ENCODE measurements at regions not wholly inside any gene's neighbourhood (a gene's known extent, or its start where the extent isn't known, plus 50 kb on each side); places are given as distances from the start of the nearest gene placed in this dataset.
"Not testable (repeated sequence)": the region's sequence is repeated elsewhere in the genome, so short reads cannot be mapped to it uniquely, and the experiment has no call there.

GRCh38 chr9:115692868-115693267, 460.7 kb upstream of the PAPPA start:
- DNase-seq (ENCODE audit: extremely low read depth in 1 of 2, low read depth in 1 of 2): not testable (repeated sequence)

GRCh38 chr9:115694014-115694413, 459.6 kb upstream of the PAPPA start:
- no peak for DNase-seq (ENCODE audit: extremely low read depth in 1 of 2, low read depth in 1 of 2)

- DNase-seq (ENCODE audit: extremely low read depth in 1 of 2, low read depth in 1 of 2): no peak
These were observed 458.6 kb upstream of the PAPPA start for GRCh38 chr9:115694991-115695390.

- DNase-seq (ENCODE audit: extremely low read depth in 1 of 2, low read depth in 1 of 2): no peak
These were observed 440.6 kb upstream of the PAPPA start for GRCh38 chr9:115712981-115713380.

- no peak for DNase-seq (ENCODE audit: extremely low read depth in 1 of 2, low read depth in 1 of 2)
These were observed 437.9 kb upstream of the PAPPA start for GRCh38 chr9:115715666-115716065.

- DNase-seq (ENCODE audit: extremely low read depth in 1 of 2, low read depth in 1 of 2): no peak
These were observed 436.3 kb upstream of the PAPPA start for GRCh38 chr9:115717298-115717697.

GRCh38 chr9:115717711-115718173, 435.8 kb upstream of the PAPPA start:
- DNase-seq (ENCODE audit: extremely low read depth in 1 of 2, low read depth in 1 of 2): no peak

GRCh38 chr9:115730396-115730795, 423.2 kb upstream of the PAPPA start:
- DNase-seq (ENCODE audit: extremely low read depth in 1 of 2, low read depth in 1 of 2): no peak

GRCh38 chr9:115730845-115731244, 422.7 kb upstream of the PAPPA start:
- no peak for DNase-seq (ENCODE audit: extremely low read depth in 1 of 2, low read depth in 1 of 2)

GRCh38 chr9:115733318-115734110, 420.1 kb upstream of the PAPPA start:
- no peak for DNase-seq (ENCODE audit: extremely low read depth in 1 of 2, low read depth in 1 of 2)

GRCh38 chr9:115739096-115739875, 414.3 kb upstream of the PAPPA start:
- DNase-seq (ENCODE audit: extremely low read depth in 1 of 2, low read depth in 1 of 2): no peak

- no peak for DNase-seq (ENCODE audit: extremely low read depth in 1 of 2, low read depth in 1 of 2)
These were observed 412.6 kb upstream of the PAPPA start for GRCh38 chr9:115740986-115741385.

GRCh38 chr9:115743709-115744605, 409.6 kb upstream of the PAPPA start:
- DNase-seq (ENCODE audit: extremely low read depth in 1 of 2, low read depth in 1 of 2): no peak

GRCh38 chr9:115746496-115746895, 407.1 kb upstream of the PAPPA start:
- DNase-seq (ENCODE audit: extremely low read depth in 1 of 2, low read depth in 1 of 2): no peak

- DNase-seq (ENCODE audit: extremely low read depth in 1 of 2, low read depth in 1 of 2): no peak
These were observed 405.9 kb upstream of the PAPPA start for GRCh38 chr9:115747731-115748130.

GRCh38 chr9:115756736-115757135, 396.9 kb upstream of the PAPPA start:
- DNase-seq (ENCODE audit: extremely low read depth in 1 of 2, low read depth in 1 of 2): no peak

GRCh38 chr9:115757461-115757860, 396.1 kb upstream of the PAPPA start:
- no peak for DNase-seq (ENCODE audit: extremely low read depth in 1 of 2, low read depth in 1 of 2)

GRCh38 chr9:115758441-115758840, 395.1 kb upstream of the PAPPA start:
- DNase-seq (ENCODE audit: extremely low read depth in 1 of 2, low read depth in 1 of 2): no peak

- no peak for DNase-seq (ENCODE audit: extremely low read depth in 1 of 2, low read depth in 1 of 2)
These were observed 394.2 kb upstream of the PAPPA start for GRCh38 chr9:115759426-115759825.

GRCh38 chr9:115764645-115765044, 388.9 kb upstream of the PAPPA start:
- no peak for DNase-seq (ENCODE audit: extremely low read depth in 1 of 2, low read depth in 1 of 2)

GRCh38 chr9:115765060-115765459, 388.5 kb upstream of the PAPPA start:
- DNase-seq (ENCODE audit: extremely low read depth in 1 of 2, low read depth in 1 of 2): no peak

Data from stimulated activated CD8-positive, alpha-beta memory T cell treated with anti-CD3 and anti-CD28 coated beads, Interleukin-7, amount 100 ng/mL, for 48 hours (primary cell).